ENCODE measurements at regions not wholly inside any gene's neighbourhood (a gene's known extent, or its start where the extent isn't known, plus 50 kb on each side); places are given as distances from the start of the nearest gene placed in this dataset.

DNA sequence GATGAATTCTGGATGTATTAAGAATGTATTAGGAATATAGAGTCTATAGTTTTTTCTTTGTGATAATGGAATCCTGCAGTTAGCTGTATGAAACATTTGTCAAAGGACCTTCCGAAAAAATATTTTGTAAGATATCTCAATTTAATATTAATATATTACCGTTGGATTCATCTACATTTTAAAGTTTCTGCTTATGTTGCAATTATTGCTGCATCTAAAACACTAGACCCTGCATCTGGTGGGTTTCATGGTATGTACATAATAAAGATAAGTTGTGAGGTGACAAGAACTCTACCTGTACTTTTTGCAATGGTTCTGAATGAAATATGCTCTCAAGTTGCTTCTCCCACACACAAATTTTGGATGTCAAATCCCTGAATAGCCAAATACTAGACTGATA, 565.9 kb upstream of the FBXO33 start:
- no peak for DNase-seq (ENCODE audit: low read depth)

- no peak for DNase-seq (ENCODE audit: low read depth)
These were observed 558.8 kb upstream of the FBXO33 start for GRCh38 chr14:39991041-39991440.

DNA sequence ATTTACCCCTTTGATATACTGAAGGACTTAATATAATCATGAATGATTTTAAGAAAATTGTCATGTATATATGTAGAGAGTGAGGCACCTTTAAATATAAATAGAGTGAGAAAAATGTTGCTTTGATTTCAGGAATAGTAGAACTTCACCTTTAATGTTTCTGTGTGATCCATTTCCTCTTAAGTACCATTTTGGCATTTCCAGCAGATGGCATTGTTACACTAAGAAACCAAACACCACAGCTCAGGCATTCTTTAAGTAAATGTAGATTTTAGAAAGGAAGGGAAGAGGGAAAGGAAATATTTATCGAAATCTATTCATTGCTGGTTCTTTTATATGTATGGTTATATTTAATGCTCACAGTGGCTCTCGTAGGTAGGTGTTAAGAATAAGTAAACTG, 556.7 kb upstream of the FBXO33 start:
- DNase-seq (ENCODE audit: low read depth), result no peak

DNA sequence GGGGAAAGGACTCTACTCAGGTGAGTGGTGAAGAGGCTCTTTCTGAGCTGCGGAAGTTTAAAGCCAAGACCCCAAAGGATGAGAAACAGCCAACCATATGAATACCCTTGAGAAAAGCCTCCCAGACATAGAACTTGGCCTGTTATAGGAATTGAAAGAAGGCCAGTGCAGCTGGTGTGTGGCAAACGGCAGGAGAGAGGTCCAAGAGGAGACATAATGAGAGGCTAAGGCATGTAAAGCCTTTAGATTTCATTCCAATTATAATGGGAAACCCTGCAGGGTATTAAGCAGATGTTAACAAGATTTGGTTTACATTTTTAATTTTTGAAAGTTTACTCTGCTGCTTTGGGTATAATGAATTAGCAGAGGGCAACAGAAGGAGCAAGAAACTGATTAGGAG, 552.1 kb upstream of the FBXO33 start:
- DNase-seq (ENCODE audit: low read depth), result no peak

- no peak for DNase-seq (ENCODE audit: low read depth)
These were observed 545.0 kb upstream of the FBXO33 start for GRCh38 chr14:39977198-39977597.

DNA sequence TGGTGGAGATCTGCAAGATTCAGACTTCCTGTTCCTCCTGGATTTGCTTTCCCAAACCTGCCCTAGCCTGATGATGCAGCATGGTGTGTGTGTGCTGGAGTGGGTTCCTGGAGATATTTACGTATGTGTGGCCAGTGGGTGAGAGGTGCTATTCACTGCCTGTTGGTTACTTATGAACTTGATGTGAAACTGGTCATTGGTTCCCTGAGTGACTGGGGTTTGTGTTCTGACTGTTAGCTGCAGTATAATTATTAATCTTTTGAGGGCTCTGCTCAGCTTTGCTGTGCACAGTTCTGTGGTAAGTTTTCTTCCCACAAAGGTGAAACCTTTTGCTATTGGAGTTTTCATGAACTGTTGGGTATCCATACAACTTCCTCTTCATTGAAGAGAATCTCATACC, 541.8 kb upstream of the FBXO33 start:
- DNase-seq (ENCODE audit: low read depth), result no peak

DNA sequence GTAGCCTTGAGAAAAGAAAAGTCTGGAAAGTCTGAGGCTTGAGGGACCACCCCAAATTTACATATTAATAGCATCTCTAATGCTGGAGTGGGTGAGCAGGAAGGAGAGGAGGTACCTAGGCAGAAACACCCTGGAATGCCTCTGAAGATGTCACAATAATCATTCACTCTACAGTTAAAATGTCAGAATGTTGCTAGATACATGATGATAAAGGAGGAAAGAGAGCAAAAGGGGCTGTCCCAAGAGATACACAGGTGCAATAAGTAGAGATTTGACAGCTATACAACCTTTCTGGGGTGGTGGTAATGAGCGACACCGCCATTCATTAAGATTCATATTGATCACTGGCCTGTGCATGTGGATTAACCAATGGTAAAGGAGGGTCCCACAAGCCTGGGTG, 540.5 kb upstream of the FBXO33 start:
- no peak for DNase-seq (ENCODE audit: low read depth)

GRCh38 chr14:39967885-39968284, 535.7 kb upstream of the FBXO33 start:
- no peak for DNase-seq (ENCODE audit: low read depth)

DNA sequence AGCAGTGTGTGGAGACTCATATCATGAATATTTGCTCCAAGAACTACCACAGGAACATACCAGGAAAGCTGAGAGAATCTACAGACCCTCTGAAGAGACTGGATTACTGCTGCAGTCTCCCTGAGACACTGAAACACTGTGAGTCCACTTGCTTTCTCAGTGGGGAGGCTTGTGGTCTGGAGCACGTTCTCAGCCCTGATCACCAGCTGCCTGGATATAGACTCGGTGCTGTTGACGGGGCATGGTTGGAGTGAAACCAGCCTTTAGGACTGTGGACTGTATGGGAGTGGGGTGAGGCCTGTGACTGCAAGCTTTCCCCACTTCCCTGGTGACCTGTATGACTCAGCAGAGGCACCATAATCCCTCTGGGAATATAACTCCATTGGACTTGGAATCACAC, 525.8 kb upstream of the FBXO33 start:
- DNase-seq (ENCODE audit: low read depth), result no peak

DNA sequence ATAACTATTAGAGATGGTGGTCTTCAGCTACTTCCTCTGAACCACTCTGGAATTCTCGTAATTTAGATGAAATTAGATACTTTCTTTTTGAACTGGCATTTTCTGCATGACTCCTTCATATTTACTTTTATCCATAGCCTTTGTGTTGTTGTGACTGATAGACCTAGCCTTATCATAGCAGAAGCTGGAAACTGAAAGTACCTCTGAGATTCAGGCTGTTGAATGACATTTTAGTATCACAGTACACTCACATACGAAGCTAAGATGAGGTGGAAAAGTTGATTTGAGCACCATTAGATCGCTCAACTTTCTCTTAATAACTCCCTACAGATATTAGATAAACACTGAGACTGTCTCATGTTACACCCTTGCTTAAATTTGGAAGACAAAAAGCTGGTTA, 525.1 kb upstream of the FBXO33 start:
- DNase-seq (ENCODE audit: low read depth), result no peak

DNA sequence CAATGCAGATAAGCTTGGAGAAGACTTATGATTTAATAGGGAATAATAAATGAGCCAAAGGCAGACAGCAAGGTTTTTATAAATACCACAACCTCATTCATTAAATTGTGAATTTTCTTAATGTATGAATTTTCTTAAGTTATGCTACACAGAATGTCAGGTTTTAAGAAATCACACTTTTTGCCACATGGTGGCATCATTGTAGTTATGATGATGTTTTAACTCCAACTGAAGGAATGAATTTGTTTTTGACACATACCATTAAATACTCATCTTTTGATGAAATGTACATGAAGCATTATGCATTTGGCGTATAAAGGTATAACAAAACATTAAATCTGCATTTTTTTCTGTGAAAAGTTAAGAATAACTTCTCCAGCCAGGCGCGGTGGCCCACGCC, 524.1 kb upstream of the FBXO33 start:
- no peak for DNase-seq (ENCODE audit: low read depth)

DNA sequence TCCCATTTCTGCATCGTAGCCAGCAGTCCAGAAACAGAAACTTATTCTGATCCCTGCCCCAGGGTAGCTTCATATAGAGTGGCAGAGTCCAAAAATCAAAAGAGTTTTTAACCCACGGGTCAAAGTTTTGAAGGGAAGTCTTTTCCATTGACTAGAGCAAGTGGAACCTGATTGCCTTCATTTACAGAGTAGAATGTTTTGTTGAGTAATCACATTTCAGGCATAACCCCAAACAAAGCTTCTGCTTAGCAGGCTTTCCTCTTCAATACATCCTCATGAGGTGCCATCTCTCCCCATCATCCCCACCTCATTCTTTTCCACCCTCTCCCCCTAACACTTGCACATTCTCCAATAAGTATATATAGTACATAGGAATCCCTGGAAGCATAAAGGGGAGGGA, 516.0 kb upstream of the FBXO33 start:
- DNase-seq (ENCODE audit: low read depth), result no peak

GRCh38 chr14:39946807-39947206, 514.6 kb upstream of the FBXO33 start:
- DNase-seq (ENCODE audit: low read depth), result no peak

DNA sequence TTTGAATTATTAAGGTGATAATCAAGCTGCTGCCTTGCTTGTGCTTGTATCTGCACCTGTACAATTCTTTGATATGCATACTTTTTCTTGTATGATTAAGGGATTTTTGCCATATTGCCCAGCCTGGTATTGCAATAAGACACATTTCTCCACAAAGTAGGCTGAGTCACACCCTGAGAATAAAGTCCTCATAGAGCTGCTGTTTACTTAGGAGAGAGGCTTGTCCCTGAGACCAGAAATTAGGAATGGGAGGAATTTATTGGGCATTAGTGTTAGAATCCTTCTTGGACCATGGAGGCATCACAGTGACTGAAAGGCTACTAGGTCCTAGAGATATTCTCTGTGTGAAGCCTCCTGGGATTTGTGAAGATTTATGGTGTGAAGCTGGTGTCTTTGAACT, 506.8 kb upstream of the FBXO33 start:
- no peak for DNase-seq (ENCODE audit: low read depth)

GRCh38 chr14:39912192-39913100, 480.2 kb upstream of the FBXO33 start:
- no peak for DNase-seq (ENCODE audit: low read depth)

DNA sequence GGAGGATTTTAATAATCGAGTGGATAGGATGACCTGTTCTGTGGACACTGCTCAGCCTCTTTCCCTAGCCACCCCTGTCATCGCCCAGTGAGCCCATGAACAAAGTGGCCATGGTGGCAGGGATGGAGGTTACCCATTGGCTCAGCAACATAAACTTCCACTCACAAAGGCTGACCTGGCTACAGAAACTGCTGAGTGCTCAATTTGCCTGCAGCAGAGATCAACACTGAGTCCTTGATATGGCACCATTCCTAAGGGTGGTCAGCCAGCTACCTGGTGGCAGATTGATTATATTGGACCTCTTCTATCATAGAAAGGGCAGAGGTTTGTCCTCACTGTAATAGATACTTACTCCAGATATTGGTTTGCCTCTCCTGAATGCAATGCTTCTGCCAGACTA, 465.4 kb upstream of the FBXO33 start:
- DNase-seq (ENCODE audit: low read depth), result no peak

- no peak for DNase-seq (ENCODE audit: low read depth)
These were observed 457.8 kb upstream of the FBXO33 start for GRCh38 chr14:39890026-39890425.

GRCh38 chr14:39884091-39884490, 451.9 kb upstream of the FBXO33 start:
- no peak for DNase-seq (ENCODE audit: low read depth)

DNA sequence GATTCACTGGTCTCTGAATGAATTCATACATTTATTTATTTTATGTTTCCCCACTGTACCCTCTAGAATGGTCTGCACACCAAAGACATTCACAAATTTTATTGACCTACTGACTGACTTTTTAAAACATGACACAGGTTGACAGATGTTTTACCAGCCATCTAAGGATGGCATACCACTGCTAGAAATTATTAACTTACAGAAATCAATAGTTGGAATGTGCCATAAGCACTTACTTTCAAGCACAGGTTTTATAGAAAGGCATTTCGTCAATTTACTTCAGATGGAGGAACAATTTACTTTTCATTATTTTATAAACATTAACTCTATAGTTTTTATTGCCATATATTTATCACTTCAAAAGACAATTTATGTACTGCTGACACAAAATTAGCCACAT, 448.7 kb upstream of the FBXO33 start:
- no peak for DNase-seq (ENCODE audit: low read depth)

- DNase-seq (ENCODE audit: low read depth), result no peak
These were observed 448.0 kb upstream of the FBXO33 start for GRCh38 chr14:39880106-39880695.

DNA sequence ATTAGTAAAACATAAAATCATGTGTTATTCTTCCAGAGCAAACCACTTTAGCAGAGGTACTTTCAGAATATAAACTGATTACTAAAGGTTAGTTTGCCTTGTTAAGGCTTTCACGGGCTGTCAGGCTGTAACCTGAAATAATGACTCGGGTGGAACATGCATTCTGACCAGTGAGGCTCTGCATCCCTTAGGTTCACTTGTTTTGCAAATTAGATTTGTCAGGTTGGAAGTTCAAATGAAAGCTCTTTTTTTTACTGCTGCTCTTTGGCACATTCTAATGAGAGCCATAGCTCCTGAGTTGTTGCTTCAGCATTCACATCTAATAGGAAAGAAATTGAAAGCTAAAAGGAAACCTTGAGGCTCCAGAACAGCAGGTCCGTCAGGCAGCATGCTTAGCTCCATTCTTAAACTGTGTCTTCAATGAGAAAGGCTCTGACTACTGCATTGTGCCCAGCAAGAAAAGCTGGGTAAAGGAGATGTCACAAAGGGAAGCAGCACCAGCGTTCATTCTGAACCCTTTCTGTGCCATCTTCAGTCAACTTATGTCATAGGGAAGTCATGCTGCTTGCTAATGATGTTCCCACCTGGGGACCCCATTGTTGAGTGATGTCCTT, 445.5 kb upstream of the FBXO33 start:
- no peak for DNase-seq (ENCODE audit: low read depth)

DNA sequence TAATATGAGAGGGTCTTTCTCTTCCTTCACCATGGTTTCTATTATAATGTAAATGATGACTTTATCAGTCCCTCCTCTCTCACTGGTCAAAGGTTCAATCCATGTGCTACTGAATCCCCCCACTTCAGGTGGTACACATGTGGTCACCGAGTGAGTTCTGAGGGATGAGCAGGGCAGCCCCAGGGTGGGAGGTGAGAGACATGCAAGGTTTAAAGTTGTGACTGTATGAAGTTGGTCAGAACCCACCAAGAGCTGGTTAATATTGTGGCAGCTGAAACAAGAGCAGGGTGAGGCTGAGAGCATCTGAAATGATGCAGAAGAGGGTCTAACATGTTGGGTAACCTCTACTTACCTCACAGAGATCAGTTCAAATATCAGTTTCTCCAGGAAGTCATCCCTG, 444.7 kb upstream of the FBXO33 start:
- no peak for DNase-seq (ENCODE audit: low read depth)

DNA sequence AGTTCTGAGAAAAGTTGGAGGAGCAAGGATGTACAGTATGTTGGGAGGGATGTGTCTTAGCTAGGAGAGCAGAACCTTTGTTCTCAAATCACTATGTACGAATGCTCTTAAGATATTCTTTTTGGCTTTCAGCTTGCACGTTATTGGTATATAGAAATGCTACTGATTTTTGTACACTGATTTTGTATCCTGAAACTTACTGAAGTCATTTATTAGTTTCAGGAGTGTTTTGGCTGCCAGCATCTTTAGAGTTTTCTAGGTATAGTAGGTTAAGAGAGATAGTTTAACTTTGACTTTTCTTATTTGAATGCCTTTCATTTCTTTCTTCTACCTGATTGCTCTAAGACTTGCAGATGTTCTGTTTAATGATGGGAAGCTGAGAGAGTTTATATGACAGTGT, 442.8 kb upstream of the FBXO33 start:
- no peak for DNase-seq (ENCODE audit: low read depth)

All from fibroblast of gingiva (primary cell).